Neural cell (in vitro differentiated cells): ENCODE measurements at regions not wholly inside any gene's neighbourhood (a gene's known extent, or its start where the extent isn't known, plus 50 kb on each side); places are given as distances from the start of the nearest gene placed in this dataset.

ENCODE experiments used
- H2AFZ ChIP-seq: fragments of 200-600, 300-800 bp; sonication (generic), shearing (Covaris generic); 2 replicates; pipeline ENCODE4 v1.6.0; 2014; ENCODE audit warnings: low read depth, mild to moderate bottlenecking, antibody characterized with exemption, low read length, moderate library complexity
- H3F3A ChIP-seq: fragments of 200-600 bp; shearing (Covaris generic); 2 replicates; pipeline ENCODE4 v1.6.1; 2016; ENCODE audit warnings: mild to moderate bottlenecking, moderate library complexity, mixed read lengths, antibody characterized with exemption, low read length; ENCODE audit not compliant: insufficient read depth, poor library complexity, severe bottlenecking
- H3K27ac ChIP-seq: fragments of 200-600, 300-800 bp; sonication (generic), shearing (Covaris generic); 2 replicates; pipeline ENCODE4 v1.5.1; 2014; ENCODE audit warnings: mild to moderate bottlenecking, low read length, moderate library complexity
- H3K27me3 ChIP-seq: fragments of 300-800, 200-600 bp; sonication (generic), shearing (Covaris generic); 2 replicates; pipeline ENCODE4 v1.6.0; 2014; ENCODE audit warnings: mild to moderate bottlenecking, low read depth, low read length, moderate library complexity; ENCODE audit not compliant: insufficient read depth
- H3K36me3 ChIP-seq: fragments of 300-800, 200-600 bp; sonication (generic), shearing (Covaris generic); 2 replicates; pipeline ENCODE4 v1.5.1; 2014; ENCODE audit warnings: mild to moderate bottlenecking, antibody characterized with exemption, low read length, moderate library complexity; ENCODE audit not compliant: insufficient read depth
- H3K4me2 ChIP-seq: fragments of 300-800, 200-600 bp; sonication (generic), shearing (Covaris generic); 2 replicates; pipeline ENCODE4 v1.6.0; 2014; ENCODE audit warnings: mild to moderate bottlenecking, low read length
- H3K4me3 ChIP-seq: fragments of 300-800, 200-600 bp; sonication (generic), shearing (Covaris generic); 2 replicates; pipeline ENCODE4 v1.5.1; 2014; ENCODE audit warnings: mild to moderate bottlenecking, low read length, moderate library complexity
- H3K79me2 ChIP-seq: fragments of 200-600 bp; shearing (Covaris generic); replicated peaks from 2 replicates; pipeline ENCODE4 v1.6.0; 2014; ENCODE audit warnings: mild to moderate bottlenecking, low read length, moderate library complexity; ENCODE audit not compliant: insufficient read depth
- H3K9ac ChIP-seq: fragments of 300-800, 200-600 bp; sonication (generic), shearing (Covaris generic); 2 replicates; pipeline ENCODE4 v1.6.1; 2016; ENCODE audit warnings: mild to moderate bottlenecking, low read length, mixed read lengths
- H3K9me2 ChIP-seq: fragments of 200-600 bp; shearing (Covaris generic); 2 replicates; pipeline ENCODE4 v1.6.1; 2016; ENCODE audit warnings: mild to moderate bottlenecking, low read length, mixed read lengths; ENCODE audit not compliant: insufficient read depth
- H3K9me3 ChIP-seq: fragments of 200-600, 300-800 bp; sonication (generic), shearing (Covaris generic); 2 replicates; pipeline ENCODE4 v1.6.1; 2016; ENCODE audit warnings: mild to moderate bottlenecking, mixed run types, low read length, moderate library complexity, mixed read lengths
- H4K20me1 ChIP-seq: fragments of 200-600 bp; shearing (Covaris generic); 2 replicates; pipeline ENCODE4 v1.6.1; 2016; ENCODE audit warnings: mild to moderate bottlenecking, mixed run types; ENCODE audit not compliant: insufficient read depth
- EP300 ChIP-seq: fragments of 450-650 bp; conservative IDR thresholded peaks from 2 replicates; pipeline ENCODE4 v1.6.1; 2014; ENCODE audit warnings: antibody characterized with exemption, mild to moderate bottlenecking, moderate library complexity; ENCODE audit not compliant: poor library complexity, severe bottlenecking
- EZH2 ChIP-seq: fragments of 200-600, 300-800 bp; shearing (Covaris generic), sonication (generic); IDR thresholded peaks from 2 replicates; pipeline ENCODE4 v1.6.1; 2014; ENCODE audit warnings: antibody characterized with exemption, low read length, borderline replicate concordance, mild to moderate bottlenecking; ENCODE audit not compliant: insufficient read depth, poor library complexity, severe bottlenecking
- MXI1 ChIP-seq: fragments of 450-650 bp; conservative IDR thresholded peaks from 2 replicates; pipeline ENCODE4 v1.6.1; 2014; ENCODE audit warnings: antibody characterized with exemption, mild to moderate bottlenecking; ENCODE audit not compliant: poor library complexity, severe bottlenecking
- POLR2AphosphoS5 ChIP-seq: IDR thresholded peaks from 2 replicates; pipeline ENCODE4 v1.6.1; 2012
- RAD21 ChIP-seq: fragments of 450-650 bp; conservative IDR thresholded peaks from 2 replicates; pipeline ENCODE4 v1.6.1; 2014; ENCODE audit warnings: antibody characterized with exemption, mild to moderate bottlenecking, moderate library complexity
- REST ChIP-seq: IDR thresholded peaks from 2 replicates; pipeline ENCODE4 v1.6.1; 2012; ENCODE audit warnings: borderline replicate concordance
- SMC3 ChIP-seq: fragments of 450-650 bp; conservative IDR thresholded peaks from 2 replicates; pipeline ENCODE4 v1.6.1; 2014; ENCODE audit warnings: antibody characterized with exemption, mild to moderate bottlenecking, moderate library complexity; ENCODE audit not compliant: poor library complexity
- TAF1 ChIP-seq: IDR thresholded peaks from 2 replicates; pipeline ENCODE4 v1.6.1; 2012; ENCODE audit warnings: low read depth
- TF ChIP-seq, protein P1 (sequence below): fragments of 450-650 bp; IDR thresholded peaks from 2 replicates; pipeline ENCODE4 v1.5.1; 2014; ENCODE audit warnings: antibody characterized with exemption, mild to moderate bottlenecking, moderate library complexity; ENCODE audit not compliant: poor library complexity, severe bottlenecking

GRCh38 chr2:196407675-196408264, 231.7 kb upstream of the CCDC150 start:
- Histone ChIP-seq H3K9ac (no peak overlapping the region), H3F3A (no peaks in the 10 kb centered on the region), H2AFZ (no peak overlapping the region), H3K79me2 (no peaks in the 10 kb centered on the region), H3K4me3 (no peak overlapping the region), H3K27ac (no peak overlapping the region), H4K20me1 (no peaks in the 10 kb centered on the region), H3K27me3 (no peaks in the 10 kb centered on the region), H3K9me2 (no peaks in the 10 kb centered on the region), H3K4me2 (no peak overlapping the region), H3K36me3 (no peaks in the 10 kb centered on the region), H3K9me3 (no peaks in the 10 kb centered on the region)
- TF ChIP-seq EZH2 = no peak
- no peak for TF ChIP-seq SMC3
- TF ChIP-seq EP300 = no peak
- no peak for TF ChIP-seq REST
- TF ChIP-seq TAF1 = no peak
- no peak for TF ChIP-seq MXI1
- no peak for TF ChIP-seq RAD21
- TF ChIP-seq, protein P1, sequence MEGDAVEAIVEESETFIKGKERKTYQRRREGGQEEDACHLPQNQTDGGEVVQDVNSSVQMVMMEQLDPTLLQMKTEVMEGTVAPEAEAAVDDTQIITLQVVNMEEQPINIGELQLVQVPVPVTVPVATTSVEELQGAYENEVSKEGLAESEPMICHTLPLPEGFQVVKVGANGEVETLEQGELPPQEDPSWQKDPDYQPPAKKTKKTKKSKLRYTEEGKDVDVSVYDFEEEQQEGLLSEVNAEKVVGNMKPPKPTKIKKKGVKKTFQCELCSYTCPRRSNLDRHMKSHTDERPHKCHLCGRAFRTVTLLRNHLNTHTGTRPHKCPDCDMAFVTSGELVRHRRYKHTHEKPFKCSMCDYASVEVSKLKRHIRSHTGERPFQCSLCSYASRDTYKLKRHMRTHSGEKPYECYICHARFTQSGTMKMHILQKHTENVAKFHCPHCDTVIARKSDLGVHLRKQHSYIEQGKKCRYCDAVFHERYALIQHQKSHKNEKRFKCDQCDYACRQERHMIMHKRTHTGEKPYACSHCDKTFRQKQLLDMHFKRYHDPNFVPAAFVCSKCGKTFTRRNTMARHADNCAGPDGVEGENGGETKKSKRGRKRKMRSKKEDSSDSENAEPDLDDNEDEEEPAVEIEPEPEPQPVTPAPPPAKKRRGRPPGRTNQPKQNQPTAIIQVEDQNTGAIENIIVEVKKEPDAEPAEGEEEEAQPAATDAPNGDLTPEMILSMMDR = no peak
- no peak for TF ChIP-seq POLR2AphosphoS5

DNA sequence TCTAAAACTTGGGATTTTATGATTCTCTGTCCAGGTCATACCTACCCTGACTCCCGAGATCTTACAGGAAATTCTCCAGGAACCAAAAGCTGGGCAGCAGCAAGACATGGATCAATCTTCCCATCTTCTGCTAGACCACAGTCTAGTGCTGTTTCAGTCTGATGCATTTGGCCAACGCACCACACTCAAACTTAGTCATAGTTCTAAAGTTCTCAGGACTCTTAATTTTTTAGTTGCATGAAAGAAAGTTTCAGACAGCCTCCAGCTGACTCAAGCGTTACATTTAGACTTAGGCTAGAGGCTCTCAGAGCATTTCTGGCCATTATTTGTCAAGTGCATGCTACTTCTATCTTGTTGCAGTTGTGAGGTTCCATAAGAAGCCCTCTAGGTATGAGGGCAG, 230.1 kb upstream of the CCDC150 start:
- Histone ChIP-seq H3K27ac (no peak overlapping the region), H3K4me2 (no peak overlapping the region), H3K36me3 (no peaks in the 10 kb centered on the region), H3K9me2 (no peaks in the 10 kb centered on the region), H3K79me2 (no peaks in the 10 kb centered on the region), H4K20me1 (no peaks in the 10 kb centered on the region), H3K9ac (no peak overlapping the region), H3K4me3 (no peak overlapping the region), H3K9me3 (no peaks in the 10 kb centered on the region), H3F3A (no peaks in the 10 kb centered on the region), H3K27me3 (no peaks in the 10 kb centered on the region), H2AFZ (no peak overlapping the region)
- TF ChIP-seq EZH2 = no peak
- TF ChIP-seq, protein P1 = no peak
- TF ChIP-seq EP300 = no peak
- TF ChIP-seq TAF1 = no peak
- TF ChIP-seq REST = no peak
- TF ChIP-seq POLR2AphosphoS5 = no peak
- TF ChIP-seq RAD21 = no peak
